GM23338 (cell line): ENCODE measurements at regions not wholly inside any gene's neighbourhood (a gene's known extent, or its start where the extent isn't known, plus 50 kb on each side); places are given as distances from the start of the nearest gene placed in this dataset.

Experiments used
- ATAC-seq: fragments of 200-7000 bp; cut with Tn5 transposase; 3 replicates; pipeline ENCODE4 v1.9.1; 2020
- DNase-seq: peaks from one replicate; pipeline ENCODE4 v3.0.0-alpha.2; 2015; ENCODE audit warnings: low spot score
- H2AFZ ChIP-seq: fragments of 200-600 bp; sonication (generic); 2 replicates; pipeline ENCODE4 v1.8.0; 2016; ENCODE audit warnings: antibody characterized with exemption, mild to moderate bottlenecking, moderate library complexity
- H3F3A ChIP-seq: fragments of 200-600 bp; sonication (generic); replicated peaks from 2 replicates; pipeline ENCODE4 v1.8.0; 2017; ENCODE audit warnings: antibody characterized with exemption, mixed run types, low read depth
- H3K27ac ChIP-seq: fragments of 200-600 bp; sonication (generic); 2 replicates; pipeline ENCODE4 v1.6.1; 2016; ENCODE audit warnings: low read depth
- H3K27me3 ChIP-seq: fragments of 200-600 bp; sonication (generic); 2 replicates; pipeline ENCODE4 v1.8.0; 2016; ENCODE audit warnings: mild to moderate bottlenecking, mixed run types, moderate library complexity; ENCODE audit not compliant: insufficient read depth
- H3K36me3 ChIP-seq: fragments of 200-600 bp; sonication (generic); 2 replicates; pipeline ENCODE4 v1.8.0; 2016; ENCODE audit warnings: mild to moderate bottlenecking; ENCODE audit not compliant: insufficient read depth
- H3K4me1 ChIP-seq: fragments of 200-600 bp; sonication (generic); 2 replicates; pipeline ENCODE4 v1.8.0; 2016; ENCODE audit warnings: mild to moderate bottlenecking, moderate library complexity; ENCODE audit not compliant: insufficient read depth
- H3K4me2 ChIP-seq: fragments of 200-600 bp; sonication (generic); 2 replicates; pipeline ENCODE4 v1.7.1; 2017; ENCODE audit warnings: mixed run types
- H3K4me3 ChIP-seq: fragments of 200-600 bp; sonication (generic); 2 replicates; pipeline ENCODE4 v1.6.1; 2016; ENCODE audit warnings: mixed run types
- H3K79me2 ChIP-seq: fragments of 200-600 bp; sonication (generic); replicated peaks from 2 replicates; pipeline ENCODE4 v1.8.0; 2017; ENCODE audit warnings: mild to moderate bottlenecking; ENCODE audit not compliant: insufficient read depth
- H3K9me2 ChIP-seq: fragments of 200-600 bp; sonication (generic); 2 replicates; pipeline ENCODE4 v1.8.0; 2017; ENCODE audit not compliant: insufficient read depth
- H4K20me1 ChIP-seq: fragments of 200-600 bp; sonication (generic); replicated peaks from 2 replicates; pipeline ENCODE4 v1.8.0; 2017; ENCODE audit warnings: mild to moderate bottlenecking; ENCODE audit not compliant: insufficient read depth
- H3K27ac Mint-ChIP-seq: 2 replicates; pipeline ENCODE4 v1.8.0; 2020; ENCODE audit warnings: inconsistent platforms, mild to moderate bottlenecking, moderate library complexity, mixed read lengths
- H3K27me3 Mint-ChIP-seq: 3 replicates; pipeline ENCODE4 v1.8.0; 2022; ENCODE audit warnings: low read depth, mild to moderate bottlenecking, moderate library complexity, mixed read lengths, inconsistent platforms; ENCODE audit not compliant: insufficient read depth, poor library complexity
- H3K36me3 Mint-ChIP-seq: 3 replicates; pipeline ENCODE4 v1.8.0; 2021; ENCODE audit warnings: low read depth, mild to moderate bottlenecking, inconsistent platforms, moderate library complexity, mixed read lengths
- H3K4me1 Mint-ChIP-seq: 3 replicates; pipeline ENCODE4 v1.8.0; 2020; ENCODE audit warnings: mild to moderate bottlenecking, inconsistent platforms, mixed read lengths
- H3K4me3 Mint-ChIP-seq: 3 replicates; pipeline ENCODE4 v1.8.0; 2021; ENCODE audit warnings: moderate library complexity, mild to moderate bottlenecking, inconsistent platforms, mixed read lengths
- H3K9me3 Mint-ChIP-seq: 3 replicates; pipeline ENCODE4 v1.8.0; 2020; ENCODE audit warnings: moderate library complexity, mild to moderate bottlenecking, inconsistent platforms, mixed read lengths
- ETS1 ChIP-seq: IDR thresholded peaks from 2 replicates; pipeline ENCODE4 v1.6.1; 2016; ENCODE audit warnings: antibody characterized with exemption
- EZH2 ChIP-seq: fragments of 200-600 bp; sonication (generic); IDR thresholded peaks from one replicate; pipeline ENCODE4 v1.8.0; 2017; ENCODE audit warnings: antibody characterized with exemption, mild to moderate bottlenecking, low read depth; ENCODE audit not compliant: unreplicated experiment
- JUNB ChIP-seq: IDR thresholded peaks from one replicate; pipeline ENCODE4 v1.6.1; 2016; ENCODE audit warnings: antibody characterized with exemption; ENCODE audit not compliant: unreplicated experiment
- NANOG ChIP-seq: IDR thresholded peaks from 2 replicates; pipeline ENCODE4 v1.6.1; 2016; ENCODE audit warnings: antibody characterized with exemption, borderline replicate concordance
- REST ChIP-seq: IDR thresholded peaks from one replicate; pipeline ENCODE4 v1.6.1; 2018; ENCODE audit warnings: antibody characterized with exemption; ENCODE audit not compliant: unreplicated experiment
- STAT1 ChIP-seq: IDR thresholded peaks from one replicate; pipeline ENCODE4 v1.6.1; 2016; ENCODE audit warnings: antibody characterized with exemption; ENCODE audit not compliant: unreplicated experiment
- ZNF331 ChIP-seq: fragments of 250-450 bp; sonication (Bioruptor Pico); IDR thresholded peaks from 2 replicates; pipeline ENCODE4 v1.5.0; 2020; ENCODE audit warnings: low read depth, mild to moderate bottlenecking, moderate library complexity
- TF ChIP-seq, protein P1 (sequence below): fragments of 250-450 bp; sonication (Bioruptor Pico); IDR thresholded peaks from 2 replicates; pipeline ENCODE4 v1.5.0; 2020; ENCODE audit warnings: mild to moderate bottlenecking, moderate library complexity
- TF ChIP-seq, protein P2 (sequence below), 2 experiments: fragments of 200-600 bp in 1 of 2; sonication (generic) in 1 of 2; conservative IDR thresholded peaks; 2 replicates each; pipeline versions ENCODE4 v1.5.1 to v1.6.1; 2016 to 2017; ENCODE audit warnings: antibody characterized with exemption in 2 of 2, low read depth in 2 of 2, mild to moderate bottlenecking in 2 of 2, moderate library complexity in 1 of 2

GRCh38 chrX:39293203-39293602, 491.9 kb downstream of the MID1IP1 start (continued):
- TF ChIP-seq, protein P1, sequence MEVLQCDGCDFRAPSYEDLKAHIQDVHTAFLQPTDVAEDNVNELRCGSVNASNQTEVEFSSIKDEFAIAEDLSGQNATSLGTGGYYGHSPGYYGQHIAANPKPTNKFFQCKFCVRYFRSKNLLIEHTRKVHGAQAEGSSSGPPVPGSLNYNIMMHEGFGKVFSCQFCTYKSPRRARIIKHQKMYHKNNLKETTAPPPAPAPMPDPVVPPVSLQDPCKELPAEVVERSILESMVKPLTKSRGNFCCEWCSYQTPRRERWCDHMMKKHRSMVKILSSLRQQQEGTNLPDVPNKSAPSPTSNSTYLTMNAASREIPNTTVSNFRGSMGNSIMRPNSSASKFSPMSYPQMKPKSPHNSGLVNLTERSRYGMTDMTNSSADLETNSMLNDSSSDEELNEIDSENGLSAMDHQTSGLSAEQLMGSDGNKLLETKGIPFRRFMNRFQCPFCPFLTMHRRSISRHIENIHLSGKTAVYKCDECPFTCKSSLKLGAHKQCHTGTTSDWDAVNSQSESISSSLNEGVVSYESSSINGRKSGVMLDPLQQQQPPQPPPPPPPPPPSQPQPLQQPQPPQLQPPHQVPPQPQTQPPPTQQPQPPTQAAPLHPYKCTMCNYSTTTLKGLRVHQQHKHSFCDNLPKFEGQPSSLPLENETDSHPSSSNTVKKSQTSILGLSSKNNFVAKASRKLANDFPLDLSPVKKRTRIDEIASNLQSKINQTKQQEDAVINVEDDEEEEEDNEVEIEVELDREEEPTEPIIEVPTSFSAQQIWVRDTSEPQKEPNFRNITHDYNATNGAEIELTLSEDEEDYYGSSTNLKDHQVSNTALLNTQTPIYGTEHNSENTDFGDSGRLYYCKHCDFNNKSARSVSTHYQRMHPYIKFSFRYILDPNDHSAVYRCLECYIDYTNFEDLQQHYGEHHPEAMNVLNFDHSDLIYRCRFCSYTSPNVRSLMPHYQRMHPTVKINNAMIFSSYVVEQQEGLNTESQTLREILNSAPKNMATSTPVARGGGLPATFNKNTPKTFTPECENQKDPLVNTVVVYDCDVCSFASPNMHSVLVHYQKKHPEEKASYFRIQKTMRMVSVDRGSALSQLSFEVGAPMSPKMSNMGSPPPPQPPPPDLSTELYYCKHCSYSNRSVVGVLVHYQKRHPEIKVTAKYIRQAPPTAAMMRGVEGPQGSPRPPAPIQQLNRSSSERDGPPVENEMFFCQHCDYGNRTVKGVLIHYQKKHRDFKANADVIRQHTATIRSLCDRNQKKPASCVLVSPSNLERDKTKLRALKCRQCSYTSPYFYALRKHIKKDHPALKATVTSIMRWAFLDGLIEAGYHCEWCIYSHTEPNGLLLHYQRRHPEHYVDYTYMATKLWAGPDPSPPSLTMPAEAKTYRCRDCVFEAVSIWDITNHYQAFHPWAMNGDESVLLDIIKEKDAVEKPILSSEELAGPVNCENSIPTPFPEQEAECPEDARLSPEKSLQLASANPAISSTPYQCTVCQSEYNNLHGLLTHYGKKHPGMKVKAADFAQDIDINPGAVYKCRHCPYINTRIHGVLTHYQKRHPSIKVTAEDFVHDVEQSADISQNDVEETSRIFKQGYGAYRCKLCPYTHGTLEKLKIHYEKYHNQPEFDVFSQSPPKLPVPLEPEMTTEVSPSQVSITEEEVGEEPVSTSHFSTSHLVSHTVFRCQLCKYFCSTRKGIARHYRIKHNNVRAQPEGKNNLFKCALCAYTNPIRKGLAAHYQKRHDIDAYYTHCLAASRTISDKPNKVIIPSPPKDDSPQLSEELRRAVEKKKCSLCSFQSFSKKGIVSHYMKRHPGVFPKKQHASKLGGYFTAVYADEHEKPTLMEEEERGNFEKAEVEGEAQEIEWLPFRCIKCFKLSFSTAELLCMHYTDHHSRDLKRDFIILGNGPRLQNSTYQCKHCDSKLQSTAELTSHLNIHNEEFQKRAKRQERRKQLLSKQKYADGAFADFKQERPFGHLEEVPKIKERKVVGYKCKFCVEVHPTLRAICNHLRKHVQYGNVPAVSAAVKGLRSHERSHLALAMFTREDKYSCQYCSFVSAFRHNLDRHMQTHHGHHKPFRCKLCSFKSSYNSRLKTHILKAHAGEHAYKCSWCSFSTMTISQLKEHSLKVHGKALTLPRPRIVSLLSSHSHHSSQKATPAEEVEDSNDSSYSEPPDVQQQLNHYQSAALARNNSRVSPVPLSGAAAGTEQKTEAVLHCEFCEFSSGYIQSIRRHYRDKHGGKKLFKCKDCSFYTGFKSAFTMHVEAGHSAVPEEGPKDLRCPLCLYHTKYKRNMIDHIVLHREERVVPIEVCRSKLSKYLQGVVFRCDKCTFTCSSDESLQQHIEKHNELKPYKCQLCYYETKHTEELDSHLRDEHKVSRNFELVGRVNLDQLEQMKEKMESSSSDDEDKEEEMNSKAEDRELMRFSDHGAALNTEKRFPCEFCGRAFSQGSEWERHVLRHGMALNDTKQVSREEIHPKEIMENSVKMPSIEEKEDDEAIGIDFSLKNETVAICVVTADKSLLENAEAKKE (CRISPR knock-in tag): no peak
- no peak for TF ChIP-seq ZNF331
- no peak for TF ChIP-seq JUNB
- no peak for TF ChIP-seq REST

DNA sequence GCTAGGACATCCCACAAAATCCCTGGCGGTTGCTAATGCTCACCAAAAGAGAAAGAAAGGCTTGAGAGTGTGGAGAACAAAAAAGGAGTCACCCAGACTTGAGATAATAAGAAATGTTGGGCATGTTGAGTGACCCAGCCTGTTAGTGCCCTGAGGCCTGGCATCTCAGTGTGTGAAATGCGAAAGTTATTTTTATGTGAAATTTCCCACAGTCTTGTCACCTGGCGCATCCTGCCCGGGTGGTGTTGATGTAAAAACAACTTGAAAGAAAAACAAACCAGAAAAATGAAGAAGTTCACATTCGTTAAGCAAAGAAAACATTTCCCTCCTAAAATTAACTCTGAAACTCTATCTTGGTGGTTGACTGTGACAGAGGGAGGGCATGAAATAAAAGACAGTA, 495.2 kb downstream of the MID1IP1 start:
- DNase-seq (no peak), ATAC-seq (no peak)
- no peak overlapping the region for H3K27ac Mint-ChIP-seq
- no peak overlapping the region for H3K27ac ChIP-seq
- H3K4me1 ChIP-seq: no peaks in the 10 kb centered on the region
- no peak overlapping the region for H2AFZ ChIP-seq
- no peaks in the 10 kb centered on the region for H4K20me1 ChIP-seq
- no peak overlapping the region for H3K4me3 ChIP-seq
- peaks cover 1% of the 10 kb centered on the region for H3K27me3 Mint-ChIP-seq
- H3K4me1 Mint-ChIP-seq: no peaks in the 10 kb centered on the region
- H3K4me3 Mint-ChIP-seq: no peak overlapping the region
- H3F3A ChIP-seq: no peaks in the 10 kb centered on the region
- no peaks in the 10 kb centered on the region for H3K36me3 ChIP-seq
- H3K9me2 ChIP-seq: no peaks in the 10 kb centered on the region
- peaks cover 8% of the 10 kb centered on the region for H3K9me3 Mint-ChIP-seq
- no peaks in the 10 kb centered on the region for H3K36me3 Mint-ChIP-seq
- no peaks in the 10 kb centered on the region for H3K79me2 ChIP-seq
- no peak overlapping the region for H3K4me2 ChIP-seq
- no peaks in the 10 kb centered on the region for H3K27me3 ChIP-seq
- TF ChIP-seq REST (no peak), NANOG (no peak), STAT1 (no peak), EZH2 (no peak), ETS1 (no peak)
- TF ChIP-seq, protein P2, sequence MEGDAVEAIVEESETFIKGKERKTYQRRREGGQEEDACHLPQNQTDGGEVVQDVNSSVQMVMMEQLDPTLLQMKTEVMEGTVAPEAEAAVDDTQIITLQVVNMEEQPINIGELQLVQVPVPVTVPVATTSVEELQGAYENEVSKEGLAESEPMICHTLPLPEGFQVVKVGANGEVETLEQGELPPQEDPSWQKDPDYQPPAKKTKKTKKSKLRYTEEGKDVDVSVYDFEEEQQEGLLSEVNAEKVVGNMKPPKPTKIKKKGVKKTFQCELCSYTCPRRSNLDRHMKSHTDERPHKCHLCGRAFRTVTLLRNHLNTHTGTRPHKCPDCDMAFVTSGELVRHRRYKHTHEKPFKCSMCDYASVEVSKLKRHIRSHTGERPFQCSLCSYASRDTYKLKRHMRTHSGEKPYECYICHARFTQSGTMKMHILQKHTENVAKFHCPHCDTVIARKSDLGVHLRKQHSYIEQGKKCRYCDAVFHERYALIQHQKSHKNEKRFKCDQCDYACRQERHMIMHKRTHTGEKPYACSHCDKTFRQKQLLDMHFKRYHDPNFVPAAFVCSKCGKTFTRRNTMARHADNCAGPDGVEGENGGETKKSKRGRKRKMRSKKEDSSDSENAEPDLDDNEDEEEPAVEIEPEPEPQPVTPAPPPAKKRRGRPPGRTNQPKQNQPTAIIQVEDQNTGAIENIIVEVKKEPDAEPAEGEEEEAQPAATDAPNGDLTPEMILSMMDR (conservative IDR thresholded peaks at IDR 0.05; ENCODE audit: low read depth in 2 of 2): no peak
